ENCODE measurements at regions not wholly inside any gene's neighbourhood (a gene's known extent, or its start where the extent isn't known, plus 50 kb on each side); places are given as distances from the start of the nearest gene placed in this dataset.

- Histone ChIP-seq H2AFZ (ENCODE audit: low read depth, low read length) (no peak overlapping the region), H3F3A (ENCODE audit: insufficient read depth, low read length, poor library complexity, severe bottlenecking) (no peaks in the 10 kb centered on the region), H3K4me2 (ENCODE audit: low read length) (no peak overlapping the region), H3K36me3 (ENCODE audit: insufficient read depth, low read length) (no peaks in the 10 kb centered on the region), H3K9ac (ENCODE audit: low read length) (no peak overlapping the region), H3K4me3 (ENCODE audit: low read length) (no peak overlapping the region), H3K9me3 (ENCODE audit: low read length) (no peaks in the 10 kb centered on the region), H3K79me2 (replicated peaks; ENCODE audit: insufficient read depth, low read length) (no peaks in the 10 kb centered on the region), H3K27me3 (ENCODE audit: insufficient read depth, low read depth, low read length) (no peaks in the 10 kb centered on the region), H4K20me1 (ENCODE audit: insufficient read depth) (no peaks in the 10 kb centered on the region), H3K9me2 (ENCODE audit: insufficient read depth, low read length) (no peaks in the 10 kb centered on the region), H3K27ac (ENCODE audit: low read length) (no peak overlapping the region)
- TF ChIP-seq TAF1 (IDR thresholded peaks at IDR 0.05; ENCODE audit: low read depth) (no peak), SMC3 (conservative IDR thresholded peaks at IDR 0.05; ENCODE audit: poor library complexity) (no peak)
Observed at GRCh38 chr7:61576-62360, 130.6 kb upstream of the FAM20C start.

GRCh38 chr7:62361-63116 is 129.8 kb upstream of the FAM20C start:
- H3F3A ChIP-seq (ENCODE audit: insufficient read depth, low read length, poor library complexity, severe bottlenecking) = no peaks in the 10 kb centered on the region
- H3K27me3 ChIP-seq (ENCODE audit: insufficient read depth, low read depth, low read length) = no peaks in the 10 kb centered on the region
- H3K4me3 ChIP-seq (ENCODE audit: low read length) = no peak overlapping the region
- no peak overlapping the region for H2AFZ ChIP-seq (ENCODE audit: low read depth, low read length)
- no peak overlapping the region for H3K9ac ChIP-seq (ENCODE audit: low read length)
- H3K36me3 ChIP-seq (ENCODE audit: insufficient read depth, low read length) = no peaks in the 10 kb centered on the region
- H3K9me3 ChIP-seq (ENCODE audit: low read length) = no peaks in the 10 kb centered on the region
- H3K79me2 ChIP-seq (replicated peaks; ENCODE audit: insufficient read depth, low read length) = no peaks in the 10 kb centered on the region
- no peaks in the 10 kb centered on the region for H3K9me2 ChIP-seq (ENCODE audit: insufficient read depth, low read length)
- TF ChIP-seq EP300 (conservative IDR thresholded peaks at IDR 0.05; ENCODE audit: poor library complexity, severe bottlenecking) = no peak
- no peak for TF ChIP-seq REST (IDR thresholded peaks at IDR 0.05; ENCODE audit: borderline replicate concordance)
- TF ChIP-seq POLR2AphosphoS5 (IDR thresholded peaks at IDR 0.05) = no peak
- TF ChIP-seq MXI1 (conservative IDR thresholded peaks at IDR 0.05; ENCODE audit: poor library complexity, severe bottlenecking) = no peak
- TF ChIP-seq, protein P1, sequence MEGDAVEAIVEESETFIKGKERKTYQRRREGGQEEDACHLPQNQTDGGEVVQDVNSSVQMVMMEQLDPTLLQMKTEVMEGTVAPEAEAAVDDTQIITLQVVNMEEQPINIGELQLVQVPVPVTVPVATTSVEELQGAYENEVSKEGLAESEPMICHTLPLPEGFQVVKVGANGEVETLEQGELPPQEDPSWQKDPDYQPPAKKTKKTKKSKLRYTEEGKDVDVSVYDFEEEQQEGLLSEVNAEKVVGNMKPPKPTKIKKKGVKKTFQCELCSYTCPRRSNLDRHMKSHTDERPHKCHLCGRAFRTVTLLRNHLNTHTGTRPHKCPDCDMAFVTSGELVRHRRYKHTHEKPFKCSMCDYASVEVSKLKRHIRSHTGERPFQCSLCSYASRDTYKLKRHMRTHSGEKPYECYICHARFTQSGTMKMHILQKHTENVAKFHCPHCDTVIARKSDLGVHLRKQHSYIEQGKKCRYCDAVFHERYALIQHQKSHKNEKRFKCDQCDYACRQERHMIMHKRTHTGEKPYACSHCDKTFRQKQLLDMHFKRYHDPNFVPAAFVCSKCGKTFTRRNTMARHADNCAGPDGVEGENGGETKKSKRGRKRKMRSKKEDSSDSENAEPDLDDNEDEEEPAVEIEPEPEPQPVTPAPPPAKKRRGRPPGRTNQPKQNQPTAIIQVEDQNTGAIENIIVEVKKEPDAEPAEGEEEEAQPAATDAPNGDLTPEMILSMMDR (IDR thresholded peaks at IDR 0.05; ENCODE audit: poor library complexity, severe bottlenecking) = no peak
- TF ChIP-seq TAF1 (IDR thresholded peaks at IDR 0.05; ENCODE audit: low read depth) = no peak
- no peak for TF ChIP-seq EZH2 (IDR thresholded peaks at IDR 0.05; ENCODE audit: borderline replicate concordance, insufficient read depth, low read length, poor library complexity, severe bottlenecking)
- TF ChIP-seq RAD21 (conservative IDR thresholded peaks at IDR 0.05) = no peak
- TF ChIP-seq SMC3 (conservative IDR thresholded peaks at IDR 0.05; ENCODE audit: poor library complexity) = no peak
- H3K27ac ChIP-seq (ENCODE audit: low read length) = no peak overlapping the region
- no peak overlapping the region for H3K4me2 ChIP-seq (ENCODE audit: low read length)
- no peaks in the 10 kb centered on the region for H4K20me1 ChIP-seq (ENCODE audit: insufficient read depth)

All from neural cell (in vitro differentiated cells).